WTC11 (cell line): ENCODE measurements at regions not wholly inside any gene's neighbourhood (a gene's known extent, or its start where the extent isn't known, plus 50 kb on each side); places are given as distances from the start of the nearest gene placed in this dataset.

Experiments
- ATAC-seq: fragments of 200-7000 bp; cut with Tn5 transposase; 2 replicates; pipeline ENCODE4 v1.10.0; 2021; ENCODE audit warnings: mild to moderate bottlenecking, moderate library complexity
- CTCF ChIA-PET: fragments of 300-600 bp; sonication (Branson Sonifier 250); formaldehyde crosslinking; loops from one replicate; lab custom pipeline; 2021; ENCODE audit warnings: antibody characterized with exemption; lab: Charles Lee
- POLR2A ChIA-PET: fragments of 350-600 bp; sonication (Branson Sonifier 250); formaldehyde crosslinking; loops from one replicate; lab custom pipeline; 2021; ENCODE audit warnings: antibody characterized with exemption; lab: Charles Lee
- DNase-seq: peaks from one replicate; pipeline ENCODE4 v3.0.0; 2021; ENCODE audit warnings: low spot score
- H3K27ac Mint-ChIP-seq: 2 replicates; pipeline ENCODE4 v1.8.0; 2021; ENCODE audit warnings: mixed read lengths
- H3K27me3 Mint-ChIP-seq: 2 replicates; pipeline ENCODE4 v1.8.0; 2021; ENCODE audit warnings: low read depth, mild to moderate bottlenecking, moderate library complexity, mixed read lengths
- H3K36me3 Mint-ChIP-seq: 2 replicates; pipeline ENCODE4 v1.8.0; 2021; ENCODE audit warnings: mixed read lengths
- H3K4me1 Mint-ChIP-seq: 2 replicates; pipeline ENCODE4 v1.8.0; 2022; ENCODE audit warnings: mixed read lengths
- H3K4me3 Mint-ChIP-seq: 2 replicates; pipeline ENCODE4 v1.8.0; 2021; ENCODE audit warnings: mild to moderate bottlenecking, moderate library complexity, mixed read lengths
- H3K9me3 Mint-ChIP-seq: 2 replicates; pipeline ENCODE4 v1.8.0; 2021; ENCODE audit warnings: mixed read lengths
- CBFB ChIP-seq: sonication (generic); formaldehyde crosslinking; IDR thresholded peaks from 2 replicates; pipeline ENCODE4 v1.8.1; 2022; ENCODE audit warnings: mild to moderate bottlenecking, low read depth, missing genetic modification reagents
- CDX4 ChIP-seq: fragments of 250-450 bp; sonication (Bioruptor Pico); IDR thresholded peaks from 2 replicates; pipeline ENCODE4 v1.9.0; 2021; ENCODE audit warnings: moderate library complexity, mild to moderate bottlenecking, inconsistent platforms, borderline replicate concordance
- ELF4 ChIP-seq: sonication (generic); formaldehyde crosslinking; IDR thresholded peaks from 2 replicates; pipeline ENCODE4 v1.8.1; 2022; ENCODE audit warnings: low read depth, mild to moderate bottlenecking, moderate library complexity, missing genetic modification reagents
- HMGA2 ChIP-seq: fragments of 250-450 bp; sonication (Bioruptor Pico); IDR thresholded peaks from 2 replicates; pipeline ENCODE4 v1.4.0; 2021; ENCODE audit warnings: mild to moderate bottlenecking, moderate library complexity
- NFE2L1 ChIP-seq: sonication (generic); formaldehyde crosslinking; IDR thresholded peaks from 2 replicates; pipeline ENCODE4 v1.8.1; 2023; ENCODE audit warnings: missing genetic modification reagents
- PRDM15 ChIP-seq: sonication (generic); formaldehyde crosslinking; IDR thresholded peaks from 2 replicates; pipeline ENCODE4 v1.8.0; 2022; ENCODE audit warnings: missing genetic modification reagents
- PREB ChIP-seq: sonication (generic); formaldehyde crosslinking; IDR thresholded peaks from 2 replicates; pipeline ENCODE4 v1.8.1; 2022; ENCODE audit warnings: mild to moderate bottlenecking, missing genetic modification reagents, moderate library complexity, borderline replicate concordance
- SMAD4 ChIP-seq: sonication (generic); formaldehyde crosslinking; IDR thresholded peaks from 2 replicates; pipeline ENCODE4 v1.8.0; 2022; ENCODE audit warnings: mild to moderate bottlenecking, missing genetic modification reagents
- TEAD1 ChIP-seq: sonication (generic); formaldehyde crosslinking; IDR thresholded peaks from 2 replicates; pipeline ENCODE4 v1.8.0; 2022; ENCODE audit warnings: mild to moderate bottlenecking, missing genetic modification reagents
- ZMAT4 ChIP-seq: fragments of 250-450 bp; sonication (Bioruptor Pico); IDR thresholded peaks from 2 replicates; pipeline ENCODE4 v1.9.0; 2021; ENCODE audit warnings: mild to moderate bottlenecking
- ZNF317 ChIP-seq: sonication (generic); formaldehyde crosslinking; IDR thresholded peaks from 2 replicates; pipeline ENCODE4 v1.8.1; 2023; ENCODE audit warnings: low read depth, mild to moderate bottlenecking, moderate library complexity, missing genetic modification reagents, borderline replicate concordance
- ZNF416 ChIP-seq: fragments of 250-450 bp; sonication (Bioruptor Pico); IDR thresholded peaks from 2 replicates; pipeline ENCODE4 v1.9.0; 2021; ENCODE audit warnings: mild to moderate bottlenecking, inconsistent platforms
- ZNF425 ChIP-seq: fragments of 250-450 bp; sonication (Bioruptor Pico); conservative IDR thresholded peaks from 2 replicates; pipeline ENCODE4 v1.9.0; 2021; ENCODE audit warnings: mild to moderate bottlenecking
- ZSCAN18 ChIP-seq: fragments of 250-450 bp; sonication (Bioruptor Pico); IDR thresholded peaks from 2 replicates; pipeline ENCODE4 v2.1.2; 2022; ENCODE audit warnings: mild to moderate bottlenecking, moderate library complexity

GRCh38 chr3:159144891-159145290, 343.0 kb downstream of the MFSD1 start:
- no peak for DNase-seq
- Mint-ChIP-seq H3K27ac (no peak overlapping the region), H3K36me3 (no peaks in the 10 kb centered on the region)
- no peak for TF ChIP-seq PREB (CRISPR knock-in tag)
- TF ChIP-seq, all 79 proteins: peak for 0
- H3K9me3 Mint-ChIP-seq: no peaks in the 10 kb centered on the region
- peaks cover 7% of the 10 kb centered on the region for H3K4me1 Mint-ChIP-seq
- ATAC-seq: no peak
- CTCF ChIA-PET: no interaction called here
- POLR2A ChIA-PET: no interaction called here
- no peak overlapping the region for H3K4me3 Mint-ChIP-seq
- no peaks in the 10 kb centered on the region for H3K27me3 Mint-ChIP-seq

GRCh38 chr3:159146392-159146791, 344.5 kb downstream of the MFSD1 start:
- ATAC-seq (no peak), DNase-seq (no peak)
- Mint-ChIP-seq H3K36me3 (no peaks in the 10 kb centered on the region), H3K9me3 (no peaks in the 10 kb centered on the region), H3K27me3 (no peaks in the 10 kb centered on the region), H3K4me1 (peaks cover 7% of the 10 kb centered on the region), H3K4me3 (no peak overlapping the region), H3K27ac (no peak overlapping the region)
- TF ChIP-seq CBFB (CRISPR knock-in tag) (no peak), TEAD1 (CRISPR knock-in tag) (no peak), CDX4 (CRISPR knock-in tag) (no peak), NFE2L1 (CRISPR knock-in tag) (no peak), ZSCAN18 (CRISPR knock-in tag) (no peak)
- ChIA-PET POLR2A (no interaction called here), CTCF (no interaction called here)

GRCh38 chr3:159146856-159147435, 345.1 kb downstream of the MFSD1 start:
- Mint-ChIP-seq H3K27me3 (no peaks in the 10 kb centered on the region), H3K4me1 (peaks cover 7% of the 10 kb centered on the region), H3K9me3 (no peaks in the 10 kb centered on the region), H3K36me3 (no peaks in the 10 kb centered on the region), H3K4me3 (no peak overlapping the region), H3K27ac (no peak overlapping the region)
- no peak for DNase-seq
- ChIA-PET CTCF (no interaction called here), POLR2A (no interaction called here)
- ATAC-seq: no peak
- no peak for TF ChIP-seq ZSCAN18 (CRISPR knock-in tag)
- TF ChIP-seq PRDM15 (CRISPR knock-in tag): no peak
- no peak for TF ChIP-seq ZMAT4 (CRISPR knock-in tag)
- no peak for TF ChIP-seq HMGA2 (CRISPR knock-in tag)
- TF ChIP-seq SMAD4 (CRISPR knock-in tag): no peak
- TF ChIP-seq ZNF416: no peak
- TF ChIP-seq ZNF317: no peak
- no peak for TF ChIP-seq ZNF425 (CRISPR knock-in tag)
- TF ChIP-seq ELF4 (CRISPR knock-in tag): no peak
